ENCODE measurements at regions not wholly inside any gene's neighbourhood (a gene's known extent, or its start where the extent isn't known, plus 50 kb on each side); places are given as distances from the start of the nearest gene placed in this dataset.
A peak's percentile ranks its signal among the peaks of the same experiment; 100 is the strongest.

GRCh38 chr2:181305301-181306123, 151.7 kb upstream of the ITGA4 start (continued):
- TF ChIP-seq GRHL1 (CRISPR knock-in tag; conservative IDR thresholded peaks at IDR 0.05) (no peak), ZNF224 (CRISPR knock-in tag; IDR thresholded peaks at IDR 0.05) (no peak), ZNF124 (CRISPR knock-in tag; IDR thresholded peaks at IDR 0.05) (peak; percentile 76; the same call in 1 of the 2 replicates), JARID2 (CRISPR knock-in tag; IDR thresholded peaks at IDR 0.05; ENCODE audit: insufficient replicate concordance) (no peak), MED8 (CRISPR knock-in tag; IDR thresholded peaks at IDR 0.05; ENCODE audit: insufficient replicate concordance) (no peak), ELF1 (CRISPR knock-in tag; IDR thresholded peaks at IDR 0.05) (peak; percentile 58; the same call in 1 of the 2 replicates), ZNF841 (CRISPR knock-in tag; IDR thresholded peaks at IDR 0.05; ENCODE audit: borderline replicate concordance) (no peak), KAT2B (IDR thresholded peaks at IDR 0.05; ENCODE audit: borderline replicate concordance, low read depth, low read length) (no peak), FUBP1 (CRISPR knock-in tag; IDR thresholded peaks at IDR 0.05; ENCODE audit: borderline replicate concordance) (no peak), PAF1 (CRISPR knock-in tag; IDR thresholded peaks at IDR 0.05) (no peak), MIXL1 (CRISPR knock-in tag; IDR thresholded peaks at IDR 0.05) (peak; percentile 88), TFAP4 (IDR thresholded peaks at IDR 0.05; ENCODE audit: borderline replicate concordance, low read depth) (peak; percentile 91), ZNF674 (CRISPR knock-in tag; IDR thresholded peaks at IDR 0.05; ENCODE audit: low read depth) (no peak), SP1 (IDR thresholded peaks at IDR 0.05) (no peak), SP1 (CRISPR knock-in tag; IDR thresholded peaks at IDR 0.05) (peak; percentile 53; the same call in 1 of the 2 replicates), PBX2 (CRISPR knock-in tag; IDR thresholded peaks at IDR 0.05) (0 out of 2 replicates have a peak, but pooled peaks have one; percentile 49), ZBTB10 (CRISPR knock-in tag; IDR thresholded peaks at IDR 0.05; ENCODE audit: borderline replicate concordance) (no peak), ZNF136 (CRISPR knock-in tag; IDR thresholded peaks at IDR 0.05; ENCODE audit: low read depth) (no peak), CBFB (CRISPR knock-in tag; IDR thresholded peaks at IDR 0.05) (peak; percentile 92), EHMT2 (IDR thresholded peaks at IDR 0.05; ENCODE audit: borderline replicate concordance, low read depth, low read length) (0 out of 2 replicates have a peak, but pooled peaks have one; percentile 37)

All from HepG2 (cell line).